ENCODE measurements at regions not wholly inside any gene's neighbourhood (a gene's known extent, or its start where the extent isn't known, plus 50 kb on each side); places are given as distances from the start of the nearest gene placed in this dataset.

DNA sequence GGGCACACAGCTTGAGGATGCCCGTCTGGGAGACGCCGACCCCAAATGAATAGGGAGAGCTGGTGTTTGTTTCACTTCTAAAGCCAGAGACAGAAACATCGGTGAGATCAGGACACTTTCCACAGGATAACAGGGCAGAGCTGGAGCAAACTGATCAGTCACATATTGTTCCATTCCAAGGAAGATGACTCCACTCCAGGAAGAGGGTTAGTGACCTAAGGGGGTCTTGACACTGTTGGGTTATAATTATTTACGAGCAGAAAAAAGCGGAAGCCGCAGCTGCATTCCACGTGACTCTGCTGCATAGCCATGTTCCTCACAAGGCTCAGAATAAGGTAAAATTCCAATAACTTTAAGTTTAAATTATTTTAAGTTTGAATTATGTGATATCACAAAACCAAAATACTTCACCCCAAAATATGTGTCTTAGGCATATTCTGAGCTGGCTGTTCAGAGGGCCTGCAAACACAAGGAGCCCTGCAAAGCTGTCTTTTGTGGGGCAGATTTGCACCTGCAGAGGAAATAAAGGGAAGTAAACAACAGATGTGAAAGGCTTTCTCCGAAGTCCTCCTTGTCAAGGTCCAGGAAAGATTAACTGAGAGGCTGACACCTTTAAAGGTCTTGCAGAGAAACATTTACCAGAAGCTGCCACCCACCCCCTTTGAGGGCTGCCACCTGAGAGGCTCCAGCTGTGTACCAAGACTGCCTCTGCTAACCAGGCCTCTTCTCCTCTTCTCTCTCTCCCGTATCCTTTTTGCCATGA lies 819.2 kb downstream of the UQCRFS1 start:
- no peaks in the 10 kb centered on the region for H3K9me3 Mint-ChIP-seq (ENCODE audit: unreplicated experiment)
- H3K27ac Mint-ChIP-seq (ENCODE audit: unreplicated experiment) = no peak overlapping the region
- H3K4me3 Mint-ChIP-seq (ENCODE audit: unreplicated experiment) = no peak overlapping the region
- no peaks in the 10 kb centered on the region for H3K36me3 Mint-ChIP-seq (ENCODE audit: low read depth, unreplicated experiment)
- no peak for DNase-seq (ENCODE audit: low spot score)
- TF ChIP-seq, protein P1, sequence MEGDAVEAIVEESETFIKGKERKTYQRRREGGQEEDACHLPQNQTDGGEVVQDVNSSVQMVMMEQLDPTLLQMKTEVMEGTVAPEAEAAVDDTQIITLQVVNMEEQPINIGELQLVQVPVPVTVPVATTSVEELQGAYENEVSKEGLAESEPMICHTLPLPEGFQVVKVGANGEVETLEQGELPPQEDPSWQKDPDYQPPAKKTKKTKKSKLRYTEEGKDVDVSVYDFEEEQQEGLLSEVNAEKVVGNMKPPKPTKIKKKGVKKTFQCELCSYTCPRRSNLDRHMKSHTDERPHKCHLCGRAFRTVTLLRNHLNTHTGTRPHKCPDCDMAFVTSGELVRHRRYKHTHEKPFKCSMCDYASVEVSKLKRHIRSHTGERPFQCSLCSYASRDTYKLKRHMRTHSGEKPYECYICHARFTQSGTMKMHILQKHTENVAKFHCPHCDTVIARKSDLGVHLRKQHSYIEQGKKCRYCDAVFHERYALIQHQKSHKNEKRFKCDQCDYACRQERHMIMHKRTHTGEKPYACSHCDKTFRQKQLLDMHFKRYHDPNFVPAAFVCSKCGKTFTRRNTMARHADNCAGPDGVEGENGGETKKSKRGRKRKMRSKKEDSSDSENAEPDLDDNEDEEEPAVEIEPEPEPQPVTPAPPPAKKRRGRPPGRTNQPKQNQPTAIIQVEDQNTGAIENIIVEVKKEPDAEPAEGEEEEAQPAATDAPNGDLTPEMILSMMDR (IDR thresholded peaks at IDR 0.05; ENCODE audit: unreplicated experiment) = no peak
- H3K27me3 Mint-ChIP-seq (ENCODE audit: unreplicated experiment) = peaks cover 1% of the 10 kb centered on the region
- peaks cover 4% of the 10 kb centered on the region for H3K4me1 Mint-ChIP-seq (ENCODE audit: unreplicated experiment)

DNA sequence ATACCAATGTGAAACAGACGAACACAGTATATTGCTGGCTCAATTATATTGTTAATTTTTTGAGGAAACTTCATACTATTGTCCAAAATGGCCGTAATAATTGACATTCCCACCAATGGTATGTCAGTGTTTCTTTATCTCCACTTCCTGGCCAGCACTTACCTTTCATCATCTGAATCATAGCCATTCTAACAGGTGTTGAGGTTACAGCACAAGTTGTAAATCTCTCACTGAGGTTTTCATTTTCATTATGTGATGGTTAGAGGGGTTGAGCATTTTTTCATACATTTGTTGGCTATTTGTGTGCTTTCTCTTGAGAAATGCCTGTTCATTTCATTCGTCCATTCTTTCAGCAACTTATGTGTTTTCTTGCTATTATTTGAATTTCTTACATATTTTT lies 824.0 kb downstream of the UQCRFS1 start:
- no peaks in the 10 kb centered on the region for H3K27me3 Mint-ChIP-seq (ENCODE audit: unreplicated experiment)
- TF ChIP-seq, protein P1 (IDR thresholded peaks at IDR 0.05; ENCODE audit: unreplicated experiment) = no peak
- no peak overlapping the region for H3K27ac Mint-ChIP-seq (ENCODE audit: unreplicated experiment)
- no peaks in the 10 kb centered on the region for H3K9me3 Mint-ChIP-seq (ENCODE audit: unreplicated experiment)
- no peak for DNase-seq (ENCODE audit: low spot score)
- peaks cover under 1% of the 10 kb centered on the region for H3K4me1 Mint-ChIP-seq (ENCODE audit: unreplicated experiment)
- no peaks in the 10 kb centered on the region for H3K36me3 Mint-ChIP-seq (ENCODE audit: low read depth, unreplicated experiment)
- no peak overlapping the region for H3K4me3 Mint-ChIP-seq (ENCODE audit: unreplicated experiment)

DNA sequence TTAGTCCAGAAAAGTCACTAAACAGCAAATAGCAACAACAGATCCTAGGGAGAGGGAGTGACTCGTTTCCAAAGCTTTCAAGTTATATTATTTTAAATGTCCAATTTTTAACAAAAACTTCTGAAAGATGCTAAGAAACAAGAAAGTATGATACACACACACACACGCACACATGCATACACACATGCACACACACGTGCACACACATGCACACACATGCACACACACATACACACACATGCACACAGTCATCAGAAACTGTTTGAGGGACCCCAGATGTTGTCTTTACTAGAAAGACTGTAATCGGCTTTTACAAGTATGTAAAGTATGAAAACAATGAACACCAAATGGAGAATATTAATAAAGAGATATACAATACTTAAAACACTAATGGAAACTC lies 825.4 kb downstream of the UQCRFS1 start:
- TF ChIP-seq, protein P1 (IDR thresholded peaks at IDR 0.05; ENCODE audit: unreplicated experiment) = no peak
- no peak overlapping the region for H3K4me3 Mint-ChIP-seq (ENCODE audit: unreplicated experiment)
- no peaks in the 10 kb centered on the region for H3K36me3 Mint-ChIP-seq (ENCODE audit: low read depth, unreplicated experiment)
- H3K27me3 Mint-ChIP-seq (ENCODE audit: unreplicated experiment) = peaks cover 1% of the 10 kb centered on the region
- no peaks in the 10 kb centered on the region for H3K9me3 Mint-ChIP-seq (ENCODE audit: unreplicated experiment)
- DNase-seq (ENCODE audit: low spot score) = no peak
- no peak overlapping the region for H3K27ac Mint-ChIP-seq (ENCODE audit: unreplicated experiment)
- no peaks in the 10 kb centered on the region for H3K4me1 Mint-ChIP-seq (ENCODE audit: unreplicated experiment)

DNA sequence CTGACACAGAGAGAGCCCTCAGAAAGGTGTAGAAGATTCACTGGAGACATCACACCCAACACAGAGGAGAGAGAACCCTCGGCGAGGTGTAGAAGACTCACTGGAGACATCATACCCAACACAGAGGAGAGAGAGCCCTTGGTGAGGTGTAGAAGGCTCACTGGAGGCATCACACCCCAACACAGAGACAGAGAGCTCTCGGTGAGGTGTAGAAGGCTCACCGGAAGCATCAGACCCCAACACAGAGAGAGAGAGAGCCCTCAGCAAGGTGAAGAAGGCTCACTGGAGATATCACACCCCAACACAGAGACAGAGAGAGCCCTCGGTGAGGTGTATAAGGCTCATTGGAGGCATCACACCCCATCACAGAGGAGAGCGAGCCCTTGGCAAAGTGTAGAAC lies 826.5 kb downstream of the UQCRFS1 start:
- H3K4me1 Mint-ChIP-seq (ENCODE audit: unreplicated experiment) = no peaks in the 10 kb centered on the region
- peaks cover 3% of the 10 kb centered on the region for H3K27me3 Mint-ChIP-seq (ENCODE audit: unreplicated experiment)
- DNase-seq (ENCODE audit: low spot score) = no peak
- no peak overlapping the region for H3K27ac Mint-ChIP-seq (ENCODE audit: unreplicated experiment)
- TF ChIP-seq, protein P1 (IDR thresholded peaks at IDR 0.05; ENCODE audit: unreplicated experiment) = no peak
- no peaks in the 10 kb centered on the region for H3K36me3 Mint-ChIP-seq (ENCODE audit: low read depth, unreplicated experiment)
- H3K9me3 Mint-ChIP-seq (ENCODE audit: unreplicated experiment) = no peaks in the 10 kb centered on the region
- no peak overlapping the region for H3K4me3 Mint-ChIP-seq (ENCODE audit: unreplicated experiment)

DNA sequence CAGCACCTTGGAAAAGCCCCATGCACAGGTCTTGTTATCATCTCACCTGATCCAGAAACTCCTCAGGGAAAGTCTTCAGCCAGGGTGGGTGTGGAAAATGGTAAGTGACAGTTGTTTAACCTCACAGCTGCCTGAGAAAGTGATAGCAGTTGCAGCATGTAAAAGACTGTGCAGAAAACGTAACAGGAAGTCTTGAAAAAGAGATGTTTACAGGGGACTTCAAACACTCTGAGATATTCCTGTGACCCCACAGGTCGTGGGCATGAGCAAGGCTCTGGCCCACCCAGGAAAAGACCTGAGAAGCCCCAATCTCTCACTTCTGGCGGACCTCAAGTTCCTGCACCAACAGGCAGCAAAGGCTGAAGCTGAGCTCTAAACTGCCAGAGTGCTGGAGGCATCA lies 826.9 kb downstream of the UQCRFS1 start:
- no peaks in the 10 kb centered on the region for H3K4me1 Mint-ChIP-seq (ENCODE audit: unreplicated experiment)
- no peak overlapping the region for H3K4me3 Mint-ChIP-seq (ENCODE audit: unreplicated experiment)
- H3K36me3 Mint-ChIP-seq (ENCODE audit: low read depth, unreplicated experiment) = no peaks in the 10 kb centered on the region
- no peak for DNase-seq (ENCODE audit: low spot score)
- TF ChIP-seq, protein P1 (IDR thresholded peaks at IDR 0.05; ENCODE audit: unreplicated experiment) = no peak
- H3K9me3 Mint-ChIP-seq (ENCODE audit: unreplicated experiment) = no peaks in the 10 kb centered on the region
- H3K27me3 Mint-ChIP-seq (ENCODE audit: unreplicated experiment) = peaks cover 3% of the 10 kb centered on the region
- H3K27ac Mint-ChIP-seq (ENCODE audit: unreplicated experiment) = no peak overlapping the region
